CD14-positive monocyte (primary cell): ENCODE measurements at regions not wholly inside any gene's neighbourhood (a gene's known extent, or its start where the extent isn't known, plus 50 kb on each side); places are given as distances from the start of the nearest gene placed in this dataset.

ENCODE experiments used
- DNase-seq, 3 donors: peaks; one replicate each; pipeline ENCODE4 v3.0.0-alpha.2; 2011 to 2022
- H2AFZ ChIP-seq: 2 replicates; pipeline ENCODE4 v1.6.0; 2012; ENCODE audit warnings: mild to moderate bottlenecking, low read depth, low read length, inconsistent platforms; ENCODE audit not compliant: insufficient read depth, poor library complexity, severe bottlenecking
- H3K27ac ChIP-seq, 2 donors: 1 replicate in 1 of 2; 2 replicates in 1 of 2; pipeline ENCODE4 v1.5.1; 2012 to 2013; ENCODE audit warnings: low read length in 2 of 2, control low read depth in 1 of 2, inconsistent platforms in 1 of 2, low read depth in 1 of 2, mild to moderate bottlenecking in 1 of 2
- H3K27me3 ChIP-seq, 2 donors: one replicate each; pipeline versions ENCODE4 v1.6.0 to v1.6.1; 2011 to 2013; ENCODE audit warnings: low read length in 2 of 2; ENCODE audit not compliant: control insufficient read depth in 2 of 2, insufficient read depth in 2 of 2
- H3K36me3 ChIP-seq, 2 donors: replicated peaks in 1 of 2; 1 replicate in 1 of 2; 2 replicates in 1 of 2; pipeline versions ENCODE4 v1.5.1 to v1.6.1; 2012 to 2013; ENCODE audit warnings: low read length in 2 of 2, control low read depth in 1 of 2, inconsistent platforms in 1 of 2, mild to moderate bottlenecking in 1 of 2; ENCODE audit not compliant: insufficient read depth in 2 of 2, control insufficient read depth in 1 of 2
- H3K4me1 ChIP-seq, 2 donors: 1 replicate in 1 of 2; 2 replicates in 1 of 2; pipeline versions ENCODE4 v1.5.1 to v1.6.1; 2012 to 2013; ENCODE audit warnings: low read length in 2 of 2, control low read depth in 1 of 2, inconsistent platforms in 1 of 2, mild to moderate bottlenecking in 1 of 2, moderate library complexity in 1 of 2; ENCODE audit not compliant: insufficient read depth in 2 of 2, control insufficient read depth in 1 of 2
- H3K4me2 ChIP-seq: replicated peaks from 2 replicates; pipeline ENCODE3; 2012; ENCODE audit warnings: low read length, moderate library complexity, mild to moderate bottlenecking; ENCODE audit not compliant: poor library complexity, severe bottlenecking; ENCODE audit errors: extremely low read depth
- H3K4me3 ChIP-seq, 3 experiments: fragments of 200-600 bp in 1 of 3; sonication (generic) in 1 of 3; replicated peaks in 1 of 3; 1 replicate in 2 of 3; 2 replicates in 1 of 3; pipeline ENCODE4 v1.5.1; 2011 to 2013; ENCODE audit warnings: low read length in 3 of 3, mild to moderate bottlenecking in 3 of 3, control low read depth in 2 of 3, low read depth in 2 of 3, inconsistent platforms in 1 of 3, moderate library complexity in 1 of 3
- H3K79me2 ChIP-seq: 2 replicates; pipeline ENCODE4 v1.6.0; 2012; ENCODE audit warnings: mild to moderate bottlenecking, control low read depth, inconsistent platforms, low read length, moderate library complexity; ENCODE audit not compliant: insufficient read depth
- H3K9ac ChIP-seq: 2 replicates; pipeline ENCODE4 v1.6.0; 2017; ENCODE audit warnings: low read length, mild to moderate bottlenecking; ENCODE audit not compliant: insufficient read depth, poor library complexity, severe bottlenecking
- H3K9me3 ChIP-seq, 2 donors: replicated peaks in 1 of 2; 1 replicate in 1 of 2; 2 replicates in 1 of 2; pipeline versions ENCODE4 v1.5.1 to v1.6.1; 2012 to 2013; ENCODE audit warnings: low read length in 2 of 2, control low read depth in 1 of 2; ENCODE audit not compliant: control insufficient read depth in 1 of 2, insufficient read depth in 1 of 2
- H4K20me1 ChIP-seq: 2 replicates; pipeline ENCODE4 v1.6.0; 2012; ENCODE audit warnings: mild to moderate bottlenecking, low read length, control low read depth, moderate library complexity; ENCODE audit not compliant: insufficient read depth
- H3K27ac Mint-ChIP-seq, 7 donors: one replicate each; pipeline ENCODE4 v1.8.0; 2020; ENCODE audit warnings: mild to moderate bottlenecking in 7 of 7, mixed read lengths in 7 of 7, moderate library complexity in 6 of 7, inconsistent platforms in 2 of 7
- H3K27me3 Mint-ChIP-seq, 3 donors: one replicate each; pipeline ENCODE4 v1.8.0; 2021 to 2022; ENCODE audit warnings: low read depth in 3 of 3, mild to moderate bottlenecking in 3 of 3, mixed read lengths in 3 of 3, moderate library complexity in 3 of 3, inconsistent platforms in 1 of 3
- H3K36me3 Mint-ChIP-seq, 2 donors: one replicate each; pipeline ENCODE4 v1.8.0; 2020; ENCODE audit warnings: mixed read lengths in 2 of 2, inconsistent platforms in 1 of 2, mild to moderate bottlenecking in 1 of 2
- H3K4me1 Mint-ChIP-seq: one replicate; pipeline ENCODE4 v1.8.0; 2020; ENCODE audit warnings: mild to moderate bottlenecking, mixed read lengths
- H3K4me3 Mint-ChIP-seq, 2 donors: one replicate each; pipeline ENCODE4 v1.8.0; 2020; ENCODE audit warnings: mild to moderate bottlenecking in 2 of 2, mixed read lengths in 2 of 2, moderate library complexity in 1 of 2
- H3K9me3 Mint-ChIP-seq, 7 donors: one replicate each; pipeline ENCODE4 v1.8.0; 2020 to 2022; ENCODE audit warnings: mixed read lengths in 7 of 7, mild to moderate bottlenecking in 6 of 7, moderate library complexity in 6 of 7, inconsistent platforms in 2 of 7
- WGBS: methylation state at CpG from one replicate; pipeline ENCODE4 v1.1.5; 2013; ENCODE audit warnings: missing lambda C conversion rate; ENCODE audit not compliant: insufficient coverage; 5-methylcytosine and 5-hydroxymethylcytosine counted together
- intact Hi-C, 2 donors: fragments of 100-400 bp; cut with micrococcal nuclease; formaldehyde crosslinking; loops; one replicate each; pipeline versions ENCODE4 v1.15.0 to v1.15.1; 2023
- TF ChIP-seq, protein P1 (sequence below): fragments of 200-600 bp; IDR thresholded peaks from one replicate; pipeline ENCODE4 v1.8.0; 2022; ENCODE audit warnings: antibody characterized with exemption, mild to moderate bottlenecking

DNA sequence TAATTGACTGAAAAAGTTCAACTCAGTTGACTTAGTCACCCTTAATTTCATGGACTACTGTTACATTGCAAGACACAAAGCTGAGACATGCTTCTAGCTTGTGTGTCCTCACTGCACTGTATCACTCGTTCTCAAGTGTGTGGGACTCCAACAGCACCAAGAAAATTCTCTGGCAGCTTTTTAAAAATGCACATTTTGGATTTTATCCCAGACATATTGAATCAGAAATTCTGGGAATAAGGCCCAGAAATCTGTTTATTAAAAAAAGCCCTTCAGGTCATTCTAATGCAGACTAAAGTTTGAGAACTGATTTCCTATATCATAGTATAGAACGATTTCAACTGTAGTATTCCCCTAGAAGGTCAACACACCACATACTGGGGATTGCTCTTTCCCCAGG, 1485.3 kb downstream of the PCDH9 start:
- Mint-ChIP-seq H3K36me3 (no peaks in the 10 kb centered on the region), H3K27me3 (no peaks in the 10 kb centered on the region), H3K4me1 (no peaks in the 10 kb centered on the region), H3K9me3 (peaks cover 0 to 19% (median 13%) of the 10 kb centered on the region in 7 donors), H3K4me3 (no peak overlapping the region), H3K27ac (no peak overlapping the region)
- no peak overlapping the region for H3K9ac ChIP-seq
- H3K79me2 ChIP-seq: no peaks in the 10 kb centered on the region
- H3K9me3 ChIP-seq: peaks cover 7 to 14% of the 10 kb centered on the region in 2 donors
- H4K20me1 ChIP-seq: no peaks in the 10 kb centered on the region
- no CpG with 5 or more reads among the region's 2 CpGs for WGBS
- intact Hi-C loops: no loop called here
- no peak overlapping the region for H3K27ac ChIP-seq
- no peak for DNase-seq
- H3K36me3 ChIP-seq: no peaks in the 10 kb centered on the region
- TF ChIP-seq, protein P1, sequence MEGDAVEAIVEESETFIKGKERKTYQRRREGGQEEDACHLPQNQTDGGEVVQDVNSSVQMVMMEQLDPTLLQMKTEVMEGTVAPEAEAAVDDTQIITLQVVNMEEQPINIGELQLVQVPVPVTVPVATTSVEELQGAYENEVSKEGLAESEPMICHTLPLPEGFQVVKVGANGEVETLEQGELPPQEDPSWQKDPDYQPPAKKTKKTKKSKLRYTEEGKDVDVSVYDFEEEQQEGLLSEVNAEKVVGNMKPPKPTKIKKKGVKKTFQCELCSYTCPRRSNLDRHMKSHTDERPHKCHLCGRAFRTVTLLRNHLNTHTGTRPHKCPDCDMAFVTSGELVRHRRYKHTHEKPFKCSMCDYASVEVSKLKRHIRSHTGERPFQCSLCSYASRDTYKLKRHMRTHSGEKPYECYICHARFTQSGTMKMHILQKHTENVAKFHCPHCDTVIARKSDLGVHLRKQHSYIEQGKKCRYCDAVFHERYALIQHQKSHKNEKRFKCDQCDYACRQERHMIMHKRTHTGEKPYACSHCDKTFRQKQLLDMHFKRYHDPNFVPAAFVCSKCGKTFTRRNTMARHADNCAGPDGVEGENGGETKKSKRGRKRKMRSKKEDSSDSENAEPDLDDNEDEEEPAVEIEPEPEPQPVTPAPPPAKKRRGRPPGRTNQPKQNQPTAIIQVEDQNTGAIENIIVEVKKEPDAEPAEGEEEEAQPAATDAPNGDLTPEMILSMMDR: no peak
- no peaks in the 10 kb centered on the region for H3K4me1 ChIP-seq
- H3K27me3 ChIP-seq: no peaks in the 10 kb centered on the region
- H2AFZ ChIP-seq: no peak overlapping the region
- no peak overlapping the region for H3K4me2 ChIP-seq
- H3K4me3 ChIP-seq: no peak overlapping the region

DNA sequence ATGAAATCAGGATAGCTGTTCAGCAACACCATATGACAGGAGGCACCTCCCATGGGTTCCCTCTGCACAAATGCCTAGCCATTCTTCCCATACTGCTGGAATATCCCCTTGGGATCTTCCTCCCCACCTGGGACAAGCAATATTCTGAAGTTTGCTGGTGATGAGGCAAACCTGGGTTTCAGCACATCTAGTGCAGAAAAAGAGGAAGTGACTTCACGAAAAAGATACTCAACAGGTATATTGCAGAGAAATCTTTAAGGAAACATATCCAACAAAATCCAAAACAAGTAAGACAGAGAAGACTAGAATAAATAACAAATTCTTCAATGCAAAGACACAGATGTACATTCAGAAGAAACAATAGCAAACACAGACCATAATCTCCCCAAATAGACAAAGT, 1497.0 kb downstream of the PCDH9 start:
- TF ChIP-seq, protein P1: no peak
- H3K4me1 ChIP-seq: no peaks in the 10 kb centered on the region
- peaks cover 6 to 12% of the 10 kb centered on the region in 2 donors for H3K9me3 ChIP-seq
- H4K20me1 ChIP-seq: no peaks in the 10 kb centered on the region
- no peak overlapping the region for H2AFZ ChIP-seq
- no peaks in the 10 kb centered on the region for H3K79me2 ChIP-seq
- no peak overlapping the region for H3K4me3 Mint-ChIP-seq
- no peaks in the 10 kb centered on the region for H3K4me1 Mint-ChIP-seq
- H3K27ac Mint-ChIP-seq: no peak overlapping the region
- no peak for DNase-seq
- H3K4me3 ChIP-seq: no peak overlapping the region
- intact Hi-C loops: no loop called here
- no peaks in the 10 kb centered on the region for H3K27me3 ChIP-seq
- H3K27me3 Mint-ChIP-seq: peaks cover 0 to 2% (median 0%) of the 10 kb centered on the region in 3 donors
- H3K9me3 Mint-ChIP-seq: peaks cover 0 to 12% (median 3%) of the 10 kb centered on the region in 7 donors
- H3K27ac ChIP-seq: no peak overlapping the region
- no peaks in the 10 kb centered on the region for H3K36me3 Mint-ChIP-seq
- no CpG with 5 or more reads among the region's 1 CpG for WGBS
- no peak overlapping the region for H3K9ac ChIP-seq
- no peak overlapping the region for H3K4me2 ChIP-seq
- no peaks in the 10 kb centered on the region for H3K36me3 ChIP-seq
